Esophagus muscularis mucosa (tissue), 4 donors: ENCODE measurements at regions not wholly inside any gene's neighbourhood (a gene's known extent, or its start where the extent isn't known, plus 50 kb on each side); places are given as distances from the start of the nearest gene placed in this dataset.

ENCODE experiments used
- CTCF ChIP-seq, 3 experiments: fragments of 200-600 bp in 2 of 3; fragments of 450-650 bp in 1 of 3; sonication (generic) in 2 of 3; IDR thresholded peaks; one replicate each; pipeline ENCODE4 v1.5.1; 2017 to 2019; ENCODE audit warnings: antibody characterized with exemption in 3 of 3, mild to moderate bottlenecking in 2 of 3, moderate library complexity in 1 of 3
- EP300 ChIP-seq: sonication (generic); formaldehyde crosslinking; IDR thresholded peaks from one replicate; pipeline ENCODE4 v1.6.1; 2017; ENCODE audit warnings: antibody characterized with exemption
- POLR2A ChIP-seq: fragments of 450-650 bp; IDR thresholded peaks from one replicate; pipeline ENCODE4 v1.6.1; 2017; ENCODE audit warnings: antibody characterized with exemption, moderate library complexity, mild to moderate bottlenecking, low read depth
- POLR2AphosphoS5 ChIP-seq, 2 donors: sonication (generic); formaldehyde crosslinking; IDR thresholded peaks; one replicate each; pipeline ENCODE4 v1.6.1; 2017; ENCODE audit warnings: antibody characterized with exemption in 2 of 2

- TF ChIP-seq POLR2A (no peak), CTCF (IDR thresholded peaks at IDR 0.05) (no peak), POLR2AphosphoS5 (IDR thresholded peaks at IDR 0.05) (no peak), EP300 (no peak)
These were observed 88.4 kb downstream of the MTRR start for GRCh38 chr5:7957329-7957728.
